ENCODE measurements at regions not wholly inside any gene's neighbourhood (a gene's known extent, or its start where the extent isn't known, plus 50 kb on each side); places are given as distances from the start of the nearest gene placed in this dataset.

DNA sequence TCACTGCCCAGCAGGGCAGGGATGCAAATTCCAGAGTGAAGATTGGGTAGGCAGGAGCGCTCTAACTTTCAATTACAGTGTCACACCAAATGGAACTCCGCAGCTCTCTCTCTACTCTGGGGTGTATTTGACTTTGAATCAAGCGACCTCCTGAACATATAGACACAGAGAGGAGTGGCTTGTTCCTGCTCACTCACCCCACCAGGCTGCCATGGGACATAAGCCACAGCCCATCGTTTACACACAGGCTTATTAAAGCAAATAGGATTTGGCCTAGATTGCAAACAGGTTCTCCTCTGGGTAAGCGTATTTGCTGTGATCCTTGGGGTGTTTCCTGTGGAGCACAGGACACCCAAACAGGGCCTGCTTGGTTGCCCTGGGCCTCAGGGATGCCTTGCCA is 281.6 kb upstream of the CCL2 start:
- TF ChIP-seq, protein P1, sequence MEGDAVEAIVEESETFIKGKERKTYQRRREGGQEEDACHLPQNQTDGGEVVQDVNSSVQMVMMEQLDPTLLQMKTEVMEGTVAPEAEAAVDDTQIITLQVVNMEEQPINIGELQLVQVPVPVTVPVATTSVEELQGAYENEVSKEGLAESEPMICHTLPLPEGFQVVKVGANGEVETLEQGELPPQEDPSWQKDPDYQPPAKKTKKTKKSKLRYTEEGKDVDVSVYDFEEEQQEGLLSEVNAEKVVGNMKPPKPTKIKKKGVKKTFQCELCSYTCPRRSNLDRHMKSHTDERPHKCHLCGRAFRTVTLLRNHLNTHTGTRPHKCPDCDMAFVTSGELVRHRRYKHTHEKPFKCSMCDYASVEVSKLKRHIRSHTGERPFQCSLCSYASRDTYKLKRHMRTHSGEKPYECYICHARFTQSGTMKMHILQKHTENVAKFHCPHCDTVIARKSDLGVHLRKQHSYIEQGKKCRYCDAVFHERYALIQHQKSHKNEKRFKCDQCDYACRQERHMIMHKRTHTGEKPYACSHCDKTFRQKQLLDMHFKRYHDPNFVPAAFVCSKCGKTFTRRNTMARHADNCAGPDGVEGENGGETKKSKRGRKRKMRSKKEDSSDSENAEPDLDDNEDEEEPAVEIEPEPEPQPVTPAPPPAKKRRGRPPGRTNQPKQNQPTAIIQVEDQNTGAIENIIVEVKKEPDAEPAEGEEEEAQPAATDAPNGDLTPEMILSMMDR (conservative IDR thresholded peaks at IDR 0.05 in 1 of 2, IDR thresholded peaks at IDR 0.05 in 1 of 2; ENCODE audit: low read depth in 1 of 2, low read length in 2 of 2), result no peak
- no peak for TF ChIP-seq EZH2 (IDR thresholded peaks at IDR 0.05; ENCODE audit: low read length, missing control alignments)

Data from fibroblast of lung (primary cell).